ENCODE measurements at regions not wholly inside any gene's neighbourhood (a gene's known extent, or its start where the extent isn't known, plus 50 kb on each side); places are given as distances from the start of the nearest gene placed in this dataset.

- Histone ChIP-seq H3K9me3 (no peaks in the 10 kb centered on the region), H3K4me3 (ENCODE audit: control insufficient read depth in 1 of 2, extremely low read depth in 1 of 2, low read length in 1 of 2) (no peak overlapping the region), H3K36me3 (ENCODE audit: control insufficient read depth in 2 of 2, extremely low read depth in 1 of 2, insufficient read depth in 1 of 2, low read length in 1 of 2) (no peaks in the 10 kb centered on the region), H3K27me3 (replicated peaks in 1 of 2; ENCODE audit: control insufficient read depth in 2 of 2, extremely low read depth in 1 of 2, insufficient read depth in 2 of 2, low read length in 1 of 2) (peaks cover 0 to 6% of the 10 kb centered on the region in 2 experiments), H3K27ac (ENCODE audit: low read length) (no peak overlapping the region), H3K4me1 (ENCODE audit: control insufficient read depth in 1 of 2, extremely low read depth in 1 of 2, insufficient read depth in 2 of 2, low read length in 2 of 2) (no peaks in the 10 kb centered on the region)
- H3K4me1 Mint-ChIP-seq, result no peaks in the 10 kb centered on the region
- CTCF ChIA-PET, result interaction anchor here (0.6 kb wide), 2 partner anchors 34 to 1287 kb away, joined by 3 to 4 read pairs; no protein-coding TSS in a partner anchor
- no peaks in the 10 kb centered on the region for H3K9me3 Mint-ChIP-seq
- no peak overlapping the region for H3K4me3 Mint-ChIP-seq
- H3K27me3 Mint-ChIP-seq, result peaks cover 7 to 9% of the 10 kb centered on the region in 2 donors
- POLR2A ChIA-PET, result interaction anchor here in 1 of 2 donors (0.7 kb wide), 2 partner anchors 8 to 163 kb away, joined by 6 to 9 read pairs; no protein-coding TSS in a partner anchor
- no peak for ATAC-seq (replicated peaks in 1 of 4)
- H3K27ac Mint-ChIP-seq, result no peak overlapping the region
- H3K36me3 Mint-ChIP-seq, result no peaks in the 10 kb centered on the region
- WGBS (ENCODE audit: insufficient coverage), result 100% methylated on average over 1 of the region's 2 CpGs
- DNase-seq, result no peak
Observed at GRCh38 chr4:99753931-99754330, 62.7 kb upstream of the DAPP1 start.

- H3K4me1 Mint-ChIP-seq, result no peaks in the 10 kb centered on the region
- Histone ChIP-seq H3K4me1 (ENCODE audit: control insufficient read depth in 1 of 2, extremely low read depth in 1 of 2, insufficient read depth in 2 of 2, low read length in 2 of 2) (no peaks in the 10 kb centered on the region), H3K27ac (ENCODE audit: low read length) (no peak overlapping the region), H3K27me3 (replicated peaks in 1 of 2; ENCODE audit: control insufficient read depth in 2 of 2, extremely low read depth in 1 of 2, insufficient read depth in 2 of 2, low read length in 1 of 2) (no peaks in the 10 kb centered on the region), H3K9me3 (no peaks in the 10 kb centered on the region), H3K4me3 (ENCODE audit: control insufficient read depth in 1 of 2, extremely low read depth in 1 of 2, low read length in 1 of 2) (no peak overlapping the region), H3K36me3 (ENCODE audit: control insufficient read depth in 2 of 2, extremely low read depth in 1 of 2, insufficient read depth in 1 of 2, low read length in 1 of 2) (no peaks in the 10 kb centered on the region)
- H3K36me3 Mint-ChIP-seq, result no peaks in the 10 kb centered on the region
- peaks cover 4 to 17% of the 10 kb centered on the region in 2 donors for H3K27me3 Mint-ChIP-seq
- no peak overlapping the region for H3K4me3 Mint-ChIP-seq
- no peak overlapping the region for H3K27ac Mint-ChIP-seq
- ATAC-seq (replicated peaks in 1 of 4), result no peak
- ChIA-PET POLR2A (no interaction called here), CTCF (no interaction called here)
- no peak for DNase-seq
- WGBS (ENCODE audit: insufficient coverage), result no CpG with 5 or more reads among the region's 4 CpGs
- H3K9me3 Mint-ChIP-seq, result no peaks in the 10 kb centered on the region
Observed at GRCh38 chr4:99749445-99750391, 66.9 kb upstream of the DAPP1 start.

- ATAC-seq (replicated peaks in 1 of 4) (no peak), DNase-seq (no peak)
- Histone ChIP-seq H3K27me3 (replicated peaks in 1 of 2; ENCODE audit: control insufficient read depth in 2 of 2, extremely low read depth in 1 of 2, insufficient read depth in 2 of 2, low read length in 1 of 2) (no peaks in the 10 kb centered on the region), H3K4me3 (ENCODE audit: control insufficient read depth in 1 of 2, extremely low read depth in 1 of 2, low read length in 1 of 2) (no peak overlapping the region), H3K4me1 (ENCODE audit: control insufficient read depth in 1 of 2, extremely low read depth in 1 of 2, insufficient read depth in 2 of 2, low read length in 2 of 2) (no peaks in the 10 kb centered on the region), H3K27ac (ENCODE audit: low read length) (no peak overlapping the region), H3K36me3 (ENCODE audit: control insufficient read depth in 2 of 2, extremely low read depth in 1 of 2, insufficient read depth in 1 of 2, low read length in 1 of 2) (no peaks in the 10 kb centered on the region), H3K9me3 (no peaks in the 10 kb centered on the region)
- ChIA-PET CTCF (no interaction called here), POLR2A (interaction anchor here in 1 of 2 donors (0.6 kb wide), 1 partner anchor 8 kb away, joined by 6 read pairs; no protein-coding TSS in a partner anchor)
- no CpG with 5 or more reads among the region's 1 CpG for WGBS (ENCODE audit: insufficient coverage)
- H3K36me3 Mint-ChIP-seq, result no peaks in the 10 kb centered on the region
- H3K27ac Mint-ChIP-seq, result no peak overlapping the region
- no peaks in the 10 kb centered on the region for H3K9me3 Mint-ChIP-seq
- H3K27me3 Mint-ChIP-seq, result peaks cover 4 to 16% of the 10 kb centered on the region in 2 donors
- H3K4me3 Mint-ChIP-seq, result no peak overlapping the region
- H3K4me1 Mint-ChIP-seq, result no peaks in the 10 kb centered on the region
Observed at GRCh38 chr4:99746443-99746842, 70.2 kb upstream of the DAPP1 start.

GRCh38 chr4:99736846-99737245 lies 79.2 kb upstream of the C4orf54 start:
- 38% methylated on average over 1 of the region's 1 CpG for WGBS (ENCODE audit: insufficient coverage)
- Histone ChIP-seq H3K9me3 (no peaks in the 10 kb centered on the region), H3K27ac (ENCODE audit: low read length) (no peak overlapping the region), H3K36me3 (ENCODE audit: control insufficient read depth in 2 of 2, extremely low read depth in 1 of 2, insufficient read depth in 1 of 2, low read length in 1 of 2) (no peaks in the 10 kb centered on the region), H3K4me3 (ENCODE audit: control insufficient read depth in 1 of 2, extremely low read depth in 1 of 2, low read length in 1 of 2) (no peak overlapping the region), H3K27me3 (replicated peaks in 1 of 2; ENCODE audit: control insufficient read depth in 2 of 2, extremely low read depth in 1 of 2, insufficient read depth in 2 of 2, low read length in 1 of 2) (no peaks in the 10 kb centered on the region), H3K4me1 (ENCODE audit: control insufficient read depth in 1 of 2, extremely low read depth in 1 of 2, insufficient read depth in 2 of 2, low read length in 2 of 2) (no peaks in the 10 kb centered on the region)
- CTCF ChIA-PET, result no interaction called here
- Mint-ChIP-seq H3K27ac (no peak overlapping the region), H3K4me3 (no peak overlapping the region), H3K9me3 (peaks cover 4 to 7% (median 5%) of the 10 kb centered on the region in 3 donors), H3K27me3 (peaks cover 15 to 20% of the 10 kb centered on the region in 2 donors), H3K36me3 (no peaks in the 10 kb centered on the region), H3K4me1 (no peaks in the 10 kb centered on the region)
- POLR2A ChIA-PET, result interaction anchor here in 1 of 2 donors (0.7 kb wide), 1 partner anchor 75 kb away, joined by 3 read pairs; no protein-coding TSS in a partner anchor
- DNase-seq (no peak), ATAC-seq (replicated peaks in 1 of 4) (no peak)

GRCh38 chr4:99735822-99736221 lies 78.2 kb upstream of the C4orf54 start:
- Histone ChIP-seq H3K4me1 (ENCODE audit: control insufficient read depth in 1 of 2, extremely low read depth in 1 of 2, insufficient read depth in 2 of 2, low read length in 2 of 2) (no peaks in the 10 kb centered on the region), H3K9me3 (no peaks in the 10 kb centered on the region), H3K27me3 (replicated peaks in 1 of 2; ENCODE audit: control insufficient read depth in 2 of 2, extremely low read depth in 1 of 2, insufficient read depth in 2 of 2, low read length in 1 of 2) (no peaks in the 10 kb centered on the region), H3K27ac (ENCODE audit: low read length) (no peak overlapping the region), H3K36me3 (ENCODE audit: control insufficient read depth in 2 of 2, extremely low read depth in 1 of 2, insufficient read depth in 1 of 2, low read length in 1 of 2) (no peaks in the 10 kb centered on the region), H3K4me3 (ENCODE audit: control insufficient read depth in 1 of 2, extremely low read depth in 1 of 2, low read length in 1 of 2) (no peak overlapping the region)
- Mint-ChIP-seq H3K4me1 (no peaks in the 10 kb centered on the region), H3K9me3 (peaks cover 4 to 7% (median 5%) of the 10 kb centered on the region in 3 donors), H3K4me3 (no peak overlapping the region), H3K27ac (no peak overlapping the region), H3K36me3 (no peaks in the 10 kb centered on the region), H3K27me3 (peaks cover 15 to 23% of the 10 kb centered on the region in 2 donors)
- DNase-seq (no peak), ATAC-seq (replicated peaks in 1 of 4) (no peak)
- POLR2A ChIA-PET, result no interaction called here
- CTCF ChIA-PET, result no interaction called here

GRCh38 chr4:99734583-99735322 lies 77.1 kb upstream of the C4orf54 start:
- no peak overlapping the region for H3K27ac ChIP-seq (ENCODE audit: low read length)
- WGBS (ENCODE audit: insufficient coverage), result 100% methylated on average over 2 of the region's 2 CpGs
- ATAC-seq (replicated peaks in 1 of 4) (no peak), DNase-seq (no peak)
- no peaks in the 10 kb centered on the region for H3K36me3 ChIP-seq (ENCODE audit: control insufficient read depth in 2 of 2, extremely low read depth in 1 of 2, insufficient read depth in 1 of 2, low read length in 1 of 2)
- Mint-ChIP-seq H3K4me3 (no peak overlapping the region), H3K4me1 (no peaks in the 10 kb centered on the region), H3K9me3 (peaks cover 3 to 5% (median 4%) of the 10 kb centered on the region in 3 donors), H3K36me3 (no peaks in the 10 kb centered on the region), H3K27ac (no peak overlapping the region), H3K27me3 (peaks cover 5 to 13% of the 10 kb centered on the region in 2 donors)
- CTCF ChIA-PET, result no interaction called here
- POLR2A ChIA-PET, result no interaction called here
- H3K27me3 ChIP-seq (replicated peaks in 1 of 2; ENCODE audit: control insufficient read depth in 2 of 2, extremely low read depth in 1 of 2, insufficient read depth in 2 of 2, low read length in 1 of 2), result no peaks in the 10 kb centered on the region
- H3K4me1 ChIP-seq (ENCODE audit: control insufficient read depth in 1 of 2, extremely low read depth in 1 of 2, insufficient read depth in 2 of 2, low read length in 2 of 2), result no peaks in the 10 kb centered on the region
- H3K4me3 ChIP-seq (ENCODE audit: control insufficient read depth in 1 of 2, extremely low read depth in 1 of 2, low read length in 1 of 2), result no peak overlapping the region
- no peaks in the 10 kb centered on the region for H3K9me3 ChIP-seq

Measured in T-cell (primary cell).